GM19023 (cell line): ENCODE measurements at regions not wholly inside any gene's neighbourhood (a gene's known extent, or its start where the extent isn't known, plus 50 kb on each side); places are given as distances from the start of the nearest gene placed in this dataset.

ENCODE experiments used
- ATAC-seq: cut with Tn5 transposase; IDR thresholded peaks from one replicate; pipeline ENCODE4 v1.9.1; 2021; ENCODE audit warnings: mild to moderate bottlenecking, moderate library complexity; ENCODE audit not compliant: unreplicated experiment

- ATAC-seq, result no peak
Observed at GRCh38 chr11:116111546-116111945, 607.3 kb upstream of the CADM1 start.

DNA sequence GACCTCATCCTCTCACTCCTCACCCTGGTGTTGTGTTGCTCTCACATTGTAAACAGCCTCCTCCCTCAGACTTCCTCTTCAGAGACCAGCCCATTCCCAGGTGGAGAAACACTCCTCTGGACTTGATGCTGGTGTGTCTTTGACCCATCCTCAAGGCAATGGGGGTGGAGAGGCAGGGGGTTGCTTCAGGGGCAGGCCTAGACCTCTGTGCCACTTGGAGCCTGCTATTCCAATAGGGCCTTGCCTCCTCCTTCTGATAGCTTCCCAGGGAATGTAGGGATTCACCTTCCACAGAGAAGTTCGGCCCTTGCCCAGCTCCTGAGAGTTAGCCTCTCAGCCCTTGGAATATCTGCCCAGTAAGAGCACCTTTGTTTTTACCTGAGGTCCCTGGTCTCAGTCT is 606.6 kb upstream of the CADM1 start:
- ATAC-seq, result no peak

GRCh38 chr11:116110356-116110755 is 606.1 kb upstream of the CADM1 start:
- no peak for ATAC-seq

DNA sequence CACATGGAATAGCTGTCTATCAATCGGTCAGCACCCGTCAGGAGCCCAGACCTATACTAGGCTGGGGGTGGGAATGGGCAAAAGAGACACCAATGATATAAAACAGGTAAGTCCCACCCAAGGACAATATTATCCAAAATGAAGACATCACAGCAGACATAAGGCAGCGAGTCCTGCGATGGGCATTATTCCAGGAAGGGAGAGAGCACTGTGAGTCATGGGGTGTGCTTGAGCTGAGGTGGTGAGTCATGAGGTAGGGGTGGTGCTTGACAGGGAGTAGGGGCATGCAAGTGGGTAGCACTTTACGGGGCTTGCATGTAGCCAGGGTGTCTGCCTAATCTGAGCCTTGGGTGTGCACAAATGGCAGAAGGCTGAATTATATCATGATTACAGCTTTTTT is 605.0 kb upstream of the CADM1 start:
- no peak for ATAC-seq

- ATAC-seq, result no peak
Observed at GRCh38 chr11:116108161-116108560, 603.9 kb upstream of the CADM1 start.

DNA sequence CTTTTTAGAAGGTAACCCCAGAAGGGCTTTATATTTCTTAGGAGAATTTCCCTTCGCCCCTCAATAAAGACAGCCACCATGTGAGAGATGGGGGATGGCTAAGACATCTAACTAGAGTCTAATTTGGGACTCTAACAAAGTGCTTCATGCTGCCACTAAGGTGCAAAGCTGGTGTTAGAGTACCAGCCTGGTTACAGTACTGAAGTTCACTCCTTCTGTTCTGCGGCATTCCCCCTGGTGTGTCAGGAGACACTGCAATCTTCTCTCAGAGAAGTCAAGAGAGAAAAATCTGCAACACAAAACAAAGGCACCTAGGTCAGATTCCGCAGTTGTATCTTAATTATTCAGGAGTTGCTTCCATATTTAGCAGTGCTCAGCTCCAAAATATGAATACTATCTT is 603.0 kb upstream of the CADM1 start:
- ATAC-seq, result no peak

- no peak for ATAC-seq
Observed at GRCh38 chr11:116104498-116105174, 600.4 kb upstream of the CADM1 start.

DNA sequence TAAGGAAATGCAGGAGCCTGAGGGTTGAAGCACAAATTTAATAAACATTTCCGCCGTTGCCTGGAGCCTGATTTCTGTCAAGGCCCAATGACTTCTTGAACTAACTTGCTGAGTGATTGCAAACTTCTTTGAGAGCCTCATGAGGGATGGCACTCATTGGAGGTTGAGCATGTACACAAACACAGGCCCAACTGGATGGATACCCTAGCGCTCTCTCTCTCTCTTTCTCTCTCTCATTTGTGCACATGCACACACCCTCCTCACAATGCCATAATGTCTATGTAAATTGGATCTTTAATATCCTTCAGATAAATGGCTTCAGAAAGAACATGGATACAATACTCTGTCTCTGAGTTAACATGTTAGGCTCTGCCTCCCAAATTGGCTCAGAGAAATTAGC is 597.7 kb upstream of the CADM1 start:
- ATAC-seq, result no peak

GRCh38 chr11:116100016-116100415 is 595.8 kb upstream of the CADM1 start:
- ATAC-seq, result no peak

DNA sequence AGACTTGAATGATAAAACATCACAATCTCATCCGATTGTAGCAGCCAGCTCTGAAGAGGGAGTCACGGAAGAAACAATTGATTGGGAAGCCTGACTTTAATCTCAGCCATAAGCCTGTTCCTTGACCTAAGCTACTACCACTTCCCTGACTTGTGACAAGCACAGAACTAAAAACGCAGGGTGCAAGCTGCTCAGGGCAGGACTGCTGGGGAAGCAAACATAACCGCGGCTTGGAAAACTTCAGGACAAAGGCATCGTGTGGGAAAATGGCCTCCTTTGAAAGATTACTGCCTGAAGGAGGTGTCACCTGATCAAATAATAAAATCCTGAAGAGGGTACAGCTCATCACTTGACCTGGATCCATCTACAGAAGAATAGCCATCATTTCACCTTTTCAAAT is 595.3 kb upstream of the CADM1 start:
- no peak for ATAC-seq

DNA sequence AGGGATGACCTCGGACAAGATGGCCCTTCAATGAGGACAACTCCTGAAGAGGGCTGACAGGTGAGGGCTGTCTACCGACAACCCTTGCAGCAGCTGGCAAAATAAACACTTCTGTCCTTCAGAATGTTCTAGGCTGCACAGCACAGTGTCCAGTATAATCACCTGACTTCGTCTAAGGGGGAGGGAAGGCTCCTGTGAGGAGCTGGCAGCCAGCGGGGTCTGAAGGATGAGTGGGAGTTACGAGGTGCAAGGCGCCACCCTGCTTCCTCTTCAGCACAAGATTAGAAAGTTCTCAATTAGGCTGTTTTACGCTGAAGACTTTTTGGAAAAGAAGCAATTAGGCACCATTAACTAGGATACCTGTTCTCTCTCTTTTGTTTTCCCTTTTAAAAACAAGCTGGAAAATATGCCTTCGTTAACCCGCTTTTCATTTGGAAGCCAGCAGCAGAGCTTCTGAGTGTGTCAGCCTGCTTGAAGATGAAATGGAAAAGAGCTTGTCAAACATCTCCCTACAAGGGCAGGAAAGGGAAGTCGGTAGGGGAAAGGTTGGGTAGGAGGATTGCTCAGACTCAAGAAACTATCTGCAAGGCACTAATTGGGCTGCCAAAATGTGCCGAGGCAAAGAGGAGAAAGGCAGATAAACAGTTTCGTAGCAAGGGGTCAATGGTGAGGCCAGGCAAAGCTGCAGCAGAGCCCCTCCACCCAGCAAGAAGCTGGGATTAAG is 592.2 kb upstream of the CADM1 start:
- ATAC-seq, result no peak

GRCh38 chr11:116093481-116094270 is 589.5 kb upstream of the CADM1 start:
- ATAC-seq, result no peak

GRCh38 chr11:116093065-116093464 is 588.9 kb upstream of the CADM1 start:
- ATAC-seq, result no peak

DNA sequence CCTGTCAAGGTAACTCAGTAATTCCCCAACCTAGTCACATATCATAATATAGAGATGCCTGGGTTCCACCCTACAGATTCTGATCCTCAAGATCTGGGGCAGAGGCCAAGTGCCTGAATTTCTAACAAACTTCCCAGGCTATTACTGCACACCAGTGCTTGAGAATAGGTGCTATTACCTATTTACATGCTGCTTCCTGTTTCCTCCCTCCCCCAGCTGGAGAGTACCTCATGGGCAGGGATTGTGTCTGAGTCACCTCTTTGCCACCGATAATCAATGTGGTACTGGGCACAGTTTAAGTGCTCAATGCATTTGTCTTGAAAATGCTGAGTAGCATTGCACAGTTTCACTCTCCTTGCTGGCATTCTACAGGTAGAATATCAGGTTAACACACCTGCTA is 582.2 kb upstream of the CADM1 start:
- no peak for ATAC-seq

GRCh38 chr11:116085031-116085635 is 580.9 kb upstream of the CADM1 start:
- ATAC-seq, result no peak

- ATAC-seq, result no peak
Observed at GRCh38 chr11:116084511-116084910, 580.3 kb upstream of the CADM1 start.

DNA sequence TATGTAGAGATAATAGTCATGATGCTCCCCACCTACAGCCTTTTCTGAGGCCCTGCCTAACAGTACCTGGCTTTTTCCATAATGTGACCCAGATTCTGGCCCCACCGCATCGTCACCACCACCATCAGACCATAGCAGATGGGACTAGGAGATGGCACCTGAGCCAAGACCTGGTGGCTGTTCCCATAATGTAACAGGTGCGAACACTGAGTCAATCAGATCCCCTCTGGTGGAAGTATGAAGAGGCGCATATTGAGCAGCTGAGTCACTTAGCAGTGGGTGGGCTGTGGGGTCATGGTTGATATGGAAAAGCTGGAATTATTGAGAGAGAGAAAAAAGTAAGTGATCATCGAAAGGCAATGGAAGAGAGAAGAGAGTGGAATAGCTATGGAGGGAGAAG is 578.0 kb upstream of the CADM1 start:
- no peak for ATAC-seq

DNA sequence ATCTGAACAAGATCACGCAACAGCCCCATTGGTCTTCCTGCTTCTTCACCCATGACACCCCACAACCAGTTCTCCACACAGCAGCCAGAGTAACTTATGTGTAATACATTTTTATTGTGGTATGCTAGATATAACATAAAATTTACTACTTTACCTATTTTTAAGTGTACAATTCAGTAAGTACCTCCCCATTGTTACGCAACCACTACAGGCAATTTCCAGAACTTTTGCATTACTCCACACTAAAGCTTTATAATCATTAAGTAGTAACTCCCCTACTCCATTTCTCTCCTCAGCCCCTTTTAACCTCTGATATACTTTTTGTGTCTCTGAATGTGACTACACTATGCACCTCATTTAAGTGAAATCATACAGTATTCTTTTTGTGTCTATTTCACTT is 575.4 kb upstream of the CADM1 start:
- ATAC-seq, result no peak

DNA sequence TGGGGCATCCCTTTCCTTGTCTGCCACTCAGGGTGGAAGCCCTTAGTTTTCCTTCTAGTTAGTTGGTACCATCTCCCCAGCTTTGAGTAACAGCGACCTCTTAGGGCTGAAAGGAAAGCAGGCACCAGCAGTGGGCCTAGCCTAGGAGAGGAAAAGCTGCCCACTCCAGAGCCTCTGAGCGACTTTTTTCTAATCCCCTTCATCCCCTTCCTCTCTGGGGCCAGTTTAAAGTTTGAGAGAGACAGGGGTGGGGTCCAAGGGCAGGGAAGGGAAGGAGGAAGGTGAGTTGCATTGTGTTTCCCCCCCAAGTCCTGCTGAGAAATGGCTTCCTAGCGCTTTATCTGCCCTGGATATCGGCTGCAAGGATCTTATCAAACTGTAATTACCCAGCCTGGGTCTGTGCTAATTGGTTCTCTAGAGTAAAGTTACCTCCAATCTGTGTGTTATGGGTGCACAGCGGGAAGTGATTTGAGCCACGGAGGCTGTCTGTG is 573.9 kb upstream of the CADM1 start:
- no peak for ATAC-seq

- no peak for ATAC-seq
Observed at GRCh38 chr11:116077092-116077491, 572.9 kb upstream of the CADM1 start.
